ENCODE measurements at regions not wholly inside any gene's neighbourhood (a gene's known extent, or its start where the extent isn't known, plus 50 kb on each side); places are given as distances from the start of the nearest gene placed in this dataset.
"Not testable (repeated sequence)": the region's sequence is repeated elsewhere in the genome, so short reads cannot be mapped to it uniquely, and the experiment has no call there.

GRCh38 chr15:92848464-92848851, 51.7 kb upstream of the CHD2 start:
- H3K4me1 Mint-ChIP-seq (ENCODE audit: low read depth) = peaks cover 21% of the 10 kb centered on the region
- no peak for TF ChIP-seq CTCF (IDR thresholded peaks at IDR 0.05)
- no peaks in the 10 kb centered on the region for H3K27me3 Mint-ChIP-seq (ENCODE audit: low read depth)
- H3K4me3 Mint-ChIP-seq (ENCODE audit: unreplicated experiment) = no peak overlapping the region
- H3K9me3 Mint-ChIP-seq (ENCODE audit: low read depth) = no peaks in the 10 kb centered on the region
- no peak for DNase-seq (ENCODE audit: low spot score)
- H3K36me3 Mint-ChIP-seq (ENCODE audit: low read depth) = no peaks in the 10 kb centered on the region
- no peak overlapping the region for H3K27ac Mint-ChIP-seq (ENCODE audit: unreplicated experiment)

GRCh38 chr15:92848852-92849598, 51.1 kb upstream of the CHD2 start:
- no peak for DNase-seq (ENCODE audit: low spot score)
- no peak for TF ChIP-seq CTCF (IDR thresholded peaks at IDR 0.05)
- Mint-ChIP-seq H3K4me1 (ENCODE audit: low read depth) (peaks cover 24% of the 10 kb centered on the region), H3K27ac (ENCODE audit: unreplicated experiment) (no peak overlapping the region), H3K9me3 (ENCODE audit: low read depth) (no peaks in the 10 kb centered on the region), H3K36me3 (ENCODE audit: low read depth) (no peaks in the 10 kb centered on the region), H3K27me3 (ENCODE audit: low read depth) (no peaks in the 10 kb centered on the region), H3K4me3 (ENCODE audit: unreplicated experiment) (no peak overlapping the region)

- H3K4me1 Mint-ChIP-seq (ENCODE audit: low read depth) = peaks cover 19% of the 10 kb centered on the region
- not testable (repeated sequence) for H3K4me3 Mint-ChIP-seq (ENCODE audit: unreplicated experiment); H3K9me3 Mint-ChIP-seq (ENCODE audit: low read depth); H3K27me3 Mint-ChIP-seq (ENCODE audit: low read depth); H3K27ac Mint-ChIP-seq (ENCODE audit: unreplicated experiment); H3K36me3 Mint-ChIP-seq (ENCODE audit: low read depth); DNase-seq (ENCODE audit: low spot score)
Measured at GRCh38 chr15:92850218-92850617, 49.9 kb upstream of the CHD2 start.
